ENCODE measurements at regions not wholly inside any gene's neighbourhood (a gene's known extent, or its start where the extent isn't known, plus 50 kb on each side); places are given as distances from the start of the nearest gene placed in this dataset.

GRCh38 chr20:24730750-24731149 lies 218.3 kb upstream of the CST7 start:
- TF ChIP-seq CTCF (conservative IDR thresholded peaks at IDR 0.05): no peak
- Mint-ChIP-seq H3K27me3 (peaks cover 5% of the 10 kb centered on the region), H3K27ac (no peak overlapping the region), H3K9me3 (no peaks in the 10 kb centered on the region), H3K4me3 (no peak overlapping the region), H3K4me1 (ENCODE audit: unreplicated experiment) (peaks cover 8% of the 10 kb centered on the region), H3K36me3 (no peaks in the 10 kb centered on the region)
- DNase-seq (ENCODE audit: extremely low spot score, unreplicated experiment): no peak

DNA sequence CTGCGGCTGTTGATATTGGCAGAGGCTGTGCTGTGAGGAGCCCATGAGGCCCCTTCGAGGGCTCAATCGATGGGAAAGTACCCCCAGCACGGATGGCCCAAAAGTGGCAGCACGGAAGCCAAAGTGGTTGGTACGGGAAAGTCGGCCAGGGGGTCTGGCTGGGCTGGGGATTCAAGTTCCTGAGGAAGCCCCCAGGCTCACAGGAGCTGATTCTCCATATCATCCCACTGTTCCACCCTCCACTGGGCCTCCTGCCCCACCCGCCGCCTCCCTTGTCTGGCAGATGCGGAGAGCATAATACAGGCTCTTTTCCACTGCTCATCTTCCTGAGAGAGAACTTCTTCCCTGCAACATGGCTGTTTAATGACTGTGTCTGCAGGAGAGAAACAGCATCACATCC lies 217.8 kb upstream of the CST7 start:
- Mint-ChIP-seq H3K36me3 (no peaks in the 10 kb centered on the region), H3K27me3 (peaks cover 2% of the 10 kb centered on the region), H3K4me1 (ENCODE audit: unreplicated experiment) (peaks cover 11% of the 10 kb centered on the region), H3K27ac (no peak overlapping the region), H3K4me3 (no peak overlapping the region), H3K9me3 (no peaks in the 10 kb centered on the region)
- no peak for TF ChIP-seq CTCF (conservative IDR thresholded peaks at IDR 0.05)
- no peak for DNase-seq (ENCODE audit: extremely low spot score, unreplicated experiment)

DNA sequence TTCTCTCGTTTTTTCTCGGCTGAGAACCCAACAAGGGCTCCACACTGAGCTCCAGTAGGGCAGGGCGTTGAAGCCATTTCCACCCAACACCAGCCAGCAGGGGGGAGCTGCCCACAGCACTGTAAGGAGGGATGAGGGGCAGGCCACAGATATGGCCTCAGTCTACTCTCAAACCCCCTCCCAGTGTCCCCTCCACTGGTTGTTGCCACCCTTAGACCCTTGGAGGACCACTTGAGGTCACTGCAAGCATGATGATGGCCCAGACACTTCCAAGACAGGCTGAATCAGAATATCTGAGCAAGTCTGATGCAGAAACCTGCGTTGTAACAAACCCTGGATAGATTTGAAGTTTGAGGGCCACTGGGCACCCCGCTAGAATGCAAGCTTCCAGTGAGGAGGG lies 217.0 kb upstream of the CST7 start:
- DNase-seq (ENCODE audit: extremely low spot score, unreplicated experiment): no peak
- Mint-ChIP-seq H3K4me1 (ENCODE audit: unreplicated experiment) (peaks cover 11% of the 10 kb centered on the region), H3K27ac (no peak overlapping the region), H3K36me3 (no peaks in the 10 kb centered on the region), H3K27me3 (peaks cover 2% of the 10 kb centered on the region), H3K4me3 (no peak overlapping the region), H3K9me3 (no peaks in the 10 kb centered on the region)
- no peak for TF ChIP-seq CTCF (conservative IDR thresholded peaks at IDR 0.05)

DNA sequence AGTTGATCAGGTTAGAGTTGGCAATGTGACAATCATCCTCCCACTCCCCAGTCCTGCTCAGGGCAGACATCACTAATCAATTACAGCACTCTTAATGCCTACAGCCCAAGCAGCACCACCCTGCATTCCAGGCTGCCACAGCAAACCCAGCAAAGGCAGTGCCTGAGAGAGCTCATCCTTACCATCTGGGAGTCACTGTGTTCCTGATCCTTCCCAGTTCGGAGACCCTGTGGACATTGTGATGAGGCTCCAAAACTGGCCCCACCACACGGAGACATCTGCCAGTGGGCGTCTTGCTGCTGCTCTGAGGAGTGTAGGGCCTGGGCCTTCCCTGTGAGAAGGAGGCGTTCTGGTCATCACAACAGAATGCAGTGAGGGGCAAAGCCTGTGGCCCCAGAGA lies 216.5 kb upstream of the CST7 start:
- H3K36me3 Mint-ChIP-seq: no peaks in the 10 kb centered on the region
- DNase-seq (ENCODE audit: extremely low spot score, unreplicated experiment): no peak

DNA sequence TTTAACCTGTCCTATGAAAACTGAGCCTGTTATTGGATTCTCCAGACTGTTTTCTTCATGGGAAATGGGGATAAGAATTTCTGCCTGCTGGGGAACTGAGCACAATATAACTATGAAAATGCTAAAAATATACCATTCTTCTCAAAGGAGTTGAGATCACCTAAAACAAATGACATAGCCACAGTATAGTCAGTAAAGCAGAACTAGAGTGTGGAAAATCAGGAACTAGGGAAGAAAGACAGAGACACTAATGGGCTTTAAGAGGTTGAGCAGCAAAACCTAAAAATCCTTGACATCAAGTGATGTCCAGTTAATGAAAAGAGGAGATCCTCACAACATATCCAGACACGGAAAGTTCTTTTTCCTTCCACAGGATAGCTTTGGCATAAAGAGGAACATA lies 215.7 kb upstream of the CST7 start:
- no peaks in the 10 kb centered on the region for H3K9me3 Mint-ChIP-seq
- no peak for DNase-seq (ENCODE audit: extremely low spot score, unreplicated experiment)
- no peak for TF ChIP-seq CTCF (conservative IDR thresholded peaks at IDR 0.05)
- no peaks in the 10 kb centered on the region for H3K36me3 Mint-ChIP-seq
- H3K27me3 Mint-ChIP-seq: peaks cover 2% of the 10 kb centered on the region
- peaks cover 11% of the 10 kb centered on the region for H3K4me1 Mint-ChIP-seq (ENCODE audit: unreplicated experiment)
- no peak overlapping the region for H3K4me3 Mint-ChIP-seq
- no peak overlapping the region for H3K27ac Mint-ChIP-seq

More for the DNA sequence above, 216.5 kb upstream of the CST7 start:
- H3K4me1 Mint-ChIP-seq (ENCODE audit: unreplicated experiment): peaks cover 11% of the 10 kb centered on the region
- H3K9me3 Mint-ChIP-seq: no peaks in the 10 kb centered on the region
- peaks cover 2% of the 10 kb centered on the region for H3K27me3 Mint-ChIP-seq
- no peak for TF ChIP-seq CTCF (conservative IDR thresholded peaks at IDR 0.05)
- no peak overlapping the region for H3K27ac Mint-ChIP-seq
- no peak overlapping the region for H3K4me3 Mint-ChIP-seq

GRCh38 chr20:24734139-24734538 lies 214.9 kb upstream of the CST7 start:
- no peak for TF ChIP-seq CTCF (conservative IDR thresholded peaks at IDR 0.05)
- Mint-ChIP-seq H3K27ac (no peak overlapping the region), H3K27me3 (peaks cover 2% of the 10 kb centered on the region), H3K4me1 (ENCODE audit: unreplicated experiment) (peaks cover 14% of the 10 kb centered on the region), H3K4me3 (no peak overlapping the region), H3K36me3 (no peaks in the 10 kb centered on the region), H3K9me3 (no peaks in the 10 kb centered on the region)
- DNase-seq (ENCODE audit: extremely low spot score, unreplicated experiment): no peak
